HCT116 (cell line): ENCODE measurements at regions not wholly inside any gene's neighbourhood (a gene's known extent, or its start where the extent isn't known, plus 50 kb on each side); places are given as distances from the start of the nearest gene placed in this dataset.

Experiments
- ATAC-seq: fragments of 200-7000 bp; cut with Tn5 transposase; 2 replicates; pipeline ENCODE4 v1.9.1; 2020; ENCODE audit warnings: mild to moderate bottlenecking, moderate library complexity
- BruUV-seq: library from RNA; stranded (reverse); fragments of 400-500 nt; replicated peaks from 2 replicates; lab custom pipeline; 2021; lab: Mats Ljungman, UMichigan
- CTCF ChIA-PET: fragments of 300-600 bp; sonication (Branson Sonifier 250); formaldehyde crosslinking; loops from one replicate; lab custom pipeline; 2021; ENCODE audit warnings: antibody characterized with exemption; lab: Charles Lee
- POLR2A ChIA-PET: fragments of 300-600, 350-600 bp; sonication (Branson Sonifier 250); formaldehyde crosslinking; loops from one replicate; lab custom pipeline; 2021; ENCODE audit warnings: antibody characterized with exemption; lab: Charles Lee
- RAD21 ChIA-PET, 2 experiments: fragments of 300-600 bp; sonication (Branson Sonifier 250); formaldehyde crosslinking; loops; one replicate each; lab custom pipeline; 2023; ENCODE audit warnings: low total read pairs in 2 of 2; ENCODE audit not compliant: uncharacterized antibody in 2 of 2, unreplicated experiment in 2 of 2, low non-redundant PET in 1 of 2; lab: Charles Lee
- DNase-seq: peaks from one replicate; pipeline ENCODE4 v3.0.0-alpha.2; 2010; ENCODE audit warnings: low read depth, low spot score
- H2AFZ ChIP-seq: fragments of 200-600 bp; shearing (Covaris generic), sonication (generic); 2 replicates; pipeline ENCODE4 v1.6.1; 2017; ENCODE audit warnings: low read depth, mixed run types, mixed read lengths, antibody characterized with exemption, low read length; ENCODE audit not compliant: poor library complexity, severe bottlenecking
- H3K27ac ChIP-seq: 2 replicates; pipeline ENCODE4 v1.5.1; 2012; ENCODE audit warnings: low read depth, low read length
- H3K27me3 ChIP-seq: fragments of 200-600 bp; sonication (generic); 2 replicates; pipeline ENCODE4 v1.6.1; 2016; ENCODE audit warnings: mixed run types, low read length, mixed read lengths; ENCODE audit not compliant: insufficient read depth
- H3K36me3 ChIP-seq, 2 experiments: fragments of 200-500 bp in 1 of 2; fragments of 200-600 bp in 1 of 2; sonication (Bioruptor generic) in 1 of 2; sonication (generic) in 1 of 2; 2 replicates each; pipeline versions ENCODE4 v1.5.1 to v1.6.1; 2014 to 2016; ENCODE audit warnings: low read length in 2 of 2, inconsistent platforms in 1 of 2, mixed read lengths in 1 of 2, mixed run types in 1 of 2; ENCODE audit not compliant: insufficient read depth in 2 of 2, control insufficient read depth in 1 of 2
- H3K4me1 ChIP-seq, 2 experiments: fragments of 200-600 bp in 1 of 2; sonication (generic) in 1 of 2; 2 replicates each; pipeline versions ENCODE4 v1.5.1 to v1.6.1; 2012 to 2017; ENCODE audit warnings: low read length in 2 of 2, inconsistent platforms in 1 of 2, mild to moderate bottlenecking in 1 of 2, mixed read lengths in 1 of 2, mixed run types in 1 of 2, moderate library complexity in 1 of 2; ENCODE audit not compliant: insufficient read depth in 2 of 2, control insufficient read depth in 1 of 2
- H3K4me2 ChIP-seq: fragments of 200-600 bp; sonication (generic); 2 replicates; pipeline ENCODE4 v1.6.1; 2017; ENCODE audit warnings: mixed run types, low read length, mixed read lengths
- H3K4me3 ChIP-seq, 2 experiments: fragments of 200-600 bp in 1 of 2; sonication (generic) in 1 of 2; replicated peaks in 1 of 2; 2 replicates each; pipeline ENCODE4 v1.5.1; 2011 to 2016; ENCODE audit warnings: low read length in 2 of 2, control low read depth in 1 of 2, low read depth in 1 of 2, mild to moderate bottlenecking in 1 of 2, mixed read lengths in 1 of 2, mixed run types in 1 of 2
- H3K79me2 ChIP-seq: fragments of 200-600 bp; sonication (generic); 2 replicates; pipeline ENCODE4 v1.6.1; 2017; ENCODE audit warnings: mild to moderate bottlenecking, mixed run types, low read length, moderate library complexity, mixed read lengths; ENCODE audit not compliant: insufficient read depth
- H3K9ac ChIP-seq: fragments of 200-600 bp; sonication (generic); 2 replicates; pipeline ENCODE4 v1.6.1; 2016; ENCODE audit warnings: low read length, mixed read lengths
- H3K9me2 ChIP-seq: fragments of 200-600 bp; sonication (generic), shearing (Covaris generic); 2 replicates; pipeline ENCODE4 v1.6.1; 2017; ENCODE audit warnings: mixed run types, mild to moderate bottlenecking, moderate library complexity; ENCODE audit not compliant: insufficient read depth
- H3K9me3 ChIP-seq, 2 experiments: fragments of 200-500 bp in 1 of 2; fragments of 200-600 bp in 1 of 2; sonication (Bioruptor generic) in 1 of 2; sonication (generic) in 1 of 2; 2 replicates each; pipeline ENCODE4 v1.6.1; 2014 to 2017; ENCODE audit warnings: low read length in 2 of 2, mixed read lengths in 2 of 2, inconsistent platforms in 1 of 2, low read depth in 1 of 2, mild to moderate bottlenecking in 1 of 2, mixed run types in 1 of 2, moderate library complexity in 1 of 2; ENCODE audit not compliant: control insufficient read depth in 1 of 2, insufficient read depth in 1 of 2
- H4K20me1 ChIP-seq: fragments of 200-600 bp; sonication (generic), shearing (Covaris generic); 2 replicates; pipeline ENCODE4 v1.6.1; 2017; ENCODE audit warnings: mixed run types, mild to moderate bottlenecking, moderate library complexity; ENCODE audit not compliant: insufficient read depth
- CBX3 ChIP-seq: IDR thresholded peaks from 2 replicates; pipeline ENCODE4 v1.6.1; 2012; ENCODE audit warnings: low read depth
- EZH2 ChIP-seq: fragments of 200-600 bp; sonication (generic); IDR thresholded peaks from 2 replicates; pipeline ENCODE4 v1.6.1; 2017; ENCODE audit warnings: antibody characterized with exemption, mixed run types
- EZH2phosphoT487 ChIP-seq: fragments of 200-600 bp; IDR thresholded peaks from 2 replicates; pipeline ENCODE4 v1.6.1; 2018; ENCODE audit warnings: antibody characterized with exemption, borderline replicate concordance
- POLR2A ChIP-seq: IDR thresholded peaks from 2 replicates; pipeline ENCODE4 v1.7.0; 2011; ENCODE audit warnings: borderline replicate concordance; ENCODE audit not compliant: insufficient read depth, insufficient read length; ENCODE audit errors: extremely low read depth
- POLR2AphosphoS5 ChIP-seq: IDR thresholded peaks from 2 replicates; pipeline ENCODE4 v1.6.1; 2011; ENCODE audit warnings: mild to moderate bottlenecking, low read depth, low read length, moderate library complexity
- TCF7L2 ChIP-seq: IDR thresholded peaks from 2 replicates; pipeline ENCODE4 v1.7.0; 2011; ENCODE audit warnings: borderline replicate concordance, inconsistent platforms; ENCODE audit not compliant: insufficient read depth, insufficient read length; ENCODE audit errors: extremely low read depth
- YY1 ChIP-seq: IDR thresholded peaks from 2 replicates; pipeline ENCODE4 v1.6.1; 2011; ENCODE audit warnings: low read length, low read depth, moderate library complexity, mild to moderate bottlenecking; ENCODE audit not compliant: insufficient replicate concordance; ENCODE audit errors: extremely low read depth
- ZFX ChIP-seq: fragments of 450-650 bp; IDR thresholded peaks from 2 replicates; pipeline ENCODE4 v1.6.1; 2017
- ZNF274 ChIP-seq: fragments of 200-500 bp; sonication (Bioruptor generic); IDR thresholded peaks from 2 replicates; pipeline ENCODE4 v1.6.1; 2014; ENCODE audit warnings: mild to moderate bottlenecking, low read depth, low read length, inconsistent platforms
- intact Hi-C: fragments of 100-400 bp; cut with micrococcal nuclease; formaldehyde crosslinking; loops from 2 replicates; pipeline ENCODE4 v1.10.0; 2022
- TF ChIP-seq, protein P1 (sequence below): IDR thresholded peaks from 2 replicates; pipeline ENCODE4 v1.6.1; 2011; ENCODE audit warnings: mild to moderate bottlenecking, low read length, moderate library complexity; ENCODE audit not compliant: insufficient replicate concordance; ENCODE audit errors: extremely low read depth
- TF ChIP-seq, protein P2 (sequence below), 3 experiments: fragments of 200-600 bp in 1 of 3; sonication (generic) in 1 of 3; IDR thresholded peaks in 2 of 3; conservative IDR thresholded peaks in 1 of 3; 2 replicates each; pipeline ENCODE4 v1.5.1; 2012 to 2017; ENCODE audit warnings: low read depth in 2 of 3, low read length in 2 of 3, antibody characterized with exemption in 1 of 3, borderline replicate concordance in 1 of 3, control low read depth in 1 of 3, mild to moderate bottlenecking in 1 of 3, mixed read lengths in 1 of 3, mixed run types in 1 of 3, moderate library complexity in 1 of 3; ENCODE audit not compliant: insufficient read depth in 1 of 3
- TF ChIP-seq, protein P3 (sequence below): IDR thresholded peaks from 2 replicates; pipeline ENCODE4 v1.6.1; 2012

GRCh38 chr18:64245126-64245861 is 96.4 kb upstream of the LINC00305 start:
- no peaks in the 10 kb centered on the region for H3K9me2 ChIP-seq

More at GRCh38 chr18:64245126-64245861, 96.4 kb upstream of the LINC00305 start:
- no TSS peak for BruUV-seq
- H3K79me2 ChIP-seq, result no peaks in the 10 kb centered on the region
- CTCF ChIA-PET, result no interaction called here
- H2AFZ ChIP-seq, result no peak overlapping the region
- no peaks in the 10 kb centered on the region; the same call in 1 of the 2 replicates for H4K20me1 ChIP-seq
- no peaks in the 10 kb centered on the region for H3K27me3 ChIP-seq
- no peak for ATAC-seq
- H3K36me3 ChIP-seq, result no peaks in the 10 kb centered on the region
- intact Hi-C loops, result no loop called here
- H3K4me2 ChIP-seq, result no peak overlapping the region
- TF ChIP-seq, protein P1, sequence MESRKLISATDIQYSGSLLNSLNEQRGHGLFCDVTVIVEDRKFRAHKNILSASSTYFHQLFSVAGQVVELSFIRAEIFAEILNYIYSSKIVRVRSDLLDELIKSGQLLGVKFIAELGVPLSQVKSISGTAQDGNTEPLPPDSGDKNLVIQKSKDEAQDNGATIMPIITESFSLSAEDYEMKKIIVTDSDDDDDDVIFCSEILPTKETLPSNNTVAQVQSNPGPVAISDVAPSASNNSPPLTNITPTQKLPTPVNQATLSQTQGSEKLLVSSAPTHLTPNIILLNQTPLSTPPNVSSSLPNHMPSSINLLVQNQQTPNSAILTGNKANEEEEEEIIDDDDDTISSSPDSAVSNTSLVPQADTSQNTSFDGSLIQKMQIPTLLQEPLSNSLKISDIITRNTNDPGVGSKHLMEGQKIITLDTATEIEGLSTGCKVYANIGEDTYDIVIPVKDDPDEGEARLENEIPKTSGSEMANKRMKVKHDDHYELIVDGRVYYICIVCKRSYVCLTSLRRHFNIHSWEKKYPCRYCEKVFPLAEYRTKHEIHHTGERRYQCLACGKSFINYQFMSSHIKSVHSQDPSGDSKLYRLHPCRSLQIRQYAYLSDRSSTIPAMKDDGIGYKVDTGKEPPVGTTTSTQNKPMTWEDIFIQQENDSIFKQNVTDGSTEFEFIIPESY, result no peak
- TF ChIP-seq, protein P2, sequence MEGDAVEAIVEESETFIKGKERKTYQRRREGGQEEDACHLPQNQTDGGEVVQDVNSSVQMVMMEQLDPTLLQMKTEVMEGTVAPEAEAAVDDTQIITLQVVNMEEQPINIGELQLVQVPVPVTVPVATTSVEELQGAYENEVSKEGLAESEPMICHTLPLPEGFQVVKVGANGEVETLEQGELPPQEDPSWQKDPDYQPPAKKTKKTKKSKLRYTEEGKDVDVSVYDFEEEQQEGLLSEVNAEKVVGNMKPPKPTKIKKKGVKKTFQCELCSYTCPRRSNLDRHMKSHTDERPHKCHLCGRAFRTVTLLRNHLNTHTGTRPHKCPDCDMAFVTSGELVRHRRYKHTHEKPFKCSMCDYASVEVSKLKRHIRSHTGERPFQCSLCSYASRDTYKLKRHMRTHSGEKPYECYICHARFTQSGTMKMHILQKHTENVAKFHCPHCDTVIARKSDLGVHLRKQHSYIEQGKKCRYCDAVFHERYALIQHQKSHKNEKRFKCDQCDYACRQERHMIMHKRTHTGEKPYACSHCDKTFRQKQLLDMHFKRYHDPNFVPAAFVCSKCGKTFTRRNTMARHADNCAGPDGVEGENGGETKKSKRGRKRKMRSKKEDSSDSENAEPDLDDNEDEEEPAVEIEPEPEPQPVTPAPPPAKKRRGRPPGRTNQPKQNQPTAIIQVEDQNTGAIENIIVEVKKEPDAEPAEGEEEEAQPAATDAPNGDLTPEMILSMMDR (IDR thresholded peaks at IDR 0.05 in 2 of 3, conservative IDR thresholded peaks at IDR 0.05 in 1 of 3; ENCODE audit: borderline replicate concordance in 1 of 3, insufficient read depth in 1 of 3, low read depth in 2 of 3, low read length in 2 of 3), result no peak
- TF ChIP-seq EZH2phosphoT487 (no peak), CBX3 (no peak), YY1 (no peak), POLR2A (no peak), EZH2 (no peak), ZNF274 (no peak), ZFX (no peak), POLR2AphosphoS5 (no peak), TCF7L2 (no peak)
- TF ChIP-seq, protein P3, sequence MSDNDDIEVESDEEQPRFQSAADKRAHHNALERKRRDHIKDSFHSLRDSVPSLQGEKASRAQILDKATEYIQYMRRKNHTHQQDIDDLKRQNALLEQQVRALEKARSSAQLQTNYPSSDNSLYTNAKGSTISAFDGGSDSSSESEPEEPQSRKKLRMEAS, result no peak
- POLR2A ChIA-PET, result no interaction called here
- H3K4me3 ChIP-seq, result no peak overlapping the region
- H3K9me3 ChIP-seq, result peaks cover 3 to 18% of the 10 kb centered on the region in 2 experiments; a peak in 2 of 4 replicates
- RAD21 ChIA-PET, result no interaction called here
- H3K4me1 ChIP-seq, result no peaks in the 10 kb centered on the region
- no peak for DNase-seq
- H3K27ac ChIP-seq, result no peak overlapping the region
- no peak overlapping the region for H3K9ac ChIP-seq
